ENCODE measurements at regions not wholly inside any gene's neighbourhood (a gene's known extent, or its start where the extent isn't known, plus 50 kb on each side); places are given as distances from the start of the nearest gene placed in this dataset.

- peaks cover 0 to 1% (median 1%) of the 10 kb centered on the region in 3 donors for H3K27me3 Mint-ChIP-seq (ENCODE audit: low read depth in 3 of 3)
- DNase-seq = no peak
- intact Hi-C loops (cut with micrococcal nuclease) = no loop called here
- H3K4me1 ChIP-seq (ENCODE audit: control insufficient read depth in 1 of 2, insufficient read depth in 2 of 2, low read length in 2 of 2) = no peaks in the 10 kb centered on the region
- H3K36me3 Mint-ChIP-seq = no peaks in the 10 kb centered on the region
- no peak overlapping the region for H3K4me3 Mint-ChIP-seq
- no peaks in the 10 kb centered on the region for H3K79me2 ChIP-seq (ENCODE audit: insufficient read depth, low read length)
- no peak overlapping the region for H3K27ac Mint-ChIP-seq
- no peak overlapping the region for H3K9ac ChIP-seq (ENCODE audit: insufficient read depth, low read length, poor library complexity, severe bottlenecking)
- no peaks in the 10 kb centered on the region for H4K20me1 ChIP-seq (ENCODE audit: insufficient read depth, low read length)
- 66% methylated on average over 7 of the region's 14 CpGs for WGBS (ENCODE audit: insufficient coverage)
- no peak overlapping the region for H3K4me3 ChIP-seq (replicated peaks in 1 of 3; ENCODE audit: low read depth in 2 of 3, low read length in 3 of 3)
- no peaks in the 10 kb centered on the region for H3K36me3 ChIP-seq (replicated peaks in 1 of 2; ENCODE audit: control insufficient read depth in 1 of 2, insufficient read depth in 2 of 2, low read length in 2 of 2)
- TF ChIP-seq CTCF (IDR thresholded peaks at IDR 0.05) = no peak
- no peaks in the 10 kb centered on the region for H3K9me3 Mint-ChIP-seq
- H3K9me3 ChIP-seq (replicated peaks in 1 of 2; ENCODE audit: control insufficient read depth in 1 of 2, insufficient read depth in 1 of 2, low read length in 2 of 2) = no peaks in the 10 kb centered on the region
- H3K27me3 ChIP-seq (ENCODE audit: control insufficient read depth in 2 of 2, insufficient read depth in 2 of 2, low read length in 2 of 2) = no peaks in the 10 kb centered on the region
- no peak overlapping the region for H2AFZ ChIP-seq (ENCODE audit: insufficient read depth, low read depth, low read length, poor library complexity, severe bottlenecking)
- no peak overlapping the region for H3K4me2 ChIP-seq (replicated peaks; ENCODE audit: extremely low read depth, low read length, poor library complexity, severe bottlenecking)
- H3K4me1 Mint-ChIP-seq = no peaks in the 10 kb centered on the region
- H3K27ac ChIP-seq (ENCODE audit: low read depth in 1 of 2, low read length in 2 of 2) = no peak overlapping the region
These were observed 607.0 kb downstream of the NPHP4 start for GRCh38 chr1:5385096-5385799.

DNA sequence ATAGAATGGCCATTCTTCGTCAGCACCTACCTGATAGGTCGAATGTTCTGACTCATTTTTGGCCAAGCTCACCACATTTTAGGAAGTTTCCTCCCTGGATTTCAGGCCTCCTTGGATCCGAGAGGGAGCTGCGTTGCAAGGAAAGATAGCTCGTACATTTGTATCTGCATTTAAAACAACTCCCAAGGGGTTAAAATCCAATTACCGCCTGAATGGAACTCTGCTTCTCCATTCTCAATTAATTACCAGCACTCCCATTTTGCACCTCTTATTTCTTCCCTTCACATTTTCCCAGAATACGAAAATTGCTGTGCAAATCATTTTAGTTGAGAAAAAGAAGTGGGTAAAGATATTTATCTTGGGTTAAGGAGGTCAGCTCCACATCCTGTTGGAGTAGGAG, 610.7 kb downstream of the NPHP4 start:
- no peak overlapping the region for H3K4me3 Mint-ChIP-seq
- no peak overlapping the region for H3K4me3 ChIP-seq (replicated peaks in 1 of 3; ENCODE audit: low read depth in 2 of 3, low read length in 3 of 3)
- TF ChIP-seq CTCF (IDR thresholded peaks at IDR 0.05) = no peak
- H3K9me3 ChIP-seq (replicated peaks in 1 of 2; ENCODE audit: control insufficient read depth in 1 of 2, insufficient read depth in 1 of 2, low read length in 2 of 2) = no peaks in the 10 kb centered on the region
- no peaks in the 10 kb centered on the region for H4K20me1 ChIP-seq (ENCODE audit: insufficient read depth, low read length)
- H3K27ac ChIP-seq (ENCODE audit: low read depth in 1 of 2, low read length in 2 of 2) = no peak overlapping the region
- no peaks in the 10 kb centered on the region for H3K4me1 ChIP-seq (ENCODE audit: control insufficient read depth in 1 of 2, insufficient read depth in 2 of 2, low read length in 2 of 2)
- no peaks in the 10 kb centered on the region for H3K36me3 Mint-ChIP-seq
- H2AFZ ChIP-seq (ENCODE audit: insufficient read depth, low read depth, low read length, poor library complexity, severe bottlenecking) = no peak overlapping the region
- H3K27me3 Mint-ChIP-seq (ENCODE audit: low read depth in 3 of 3) = peaks cover 0 to 3% (median 1%) of the 10 kb centered on the region in 3 donors
- no peak overlapping the region for H3K9ac ChIP-seq (ENCODE audit: insufficient read depth, low read length, poor library complexity, severe bottlenecking)
- no peaks in the 10 kb centered on the region for H3K79me2 ChIP-seq (ENCODE audit: insufficient read depth, low read length)
- no peak overlapping the region for H3K27ac Mint-ChIP-seq
- H3K36me3 ChIP-seq (replicated peaks in 1 of 2; ENCODE audit: control insufficient read depth in 1 of 2, insufficient read depth in 2 of 2, low read length in 2 of 2) = no peaks in the 10 kb centered on the region
- intact Hi-C loops (cut with micrococcal nuclease) = no loop called here
- H3K27me3 ChIP-seq (ENCODE audit: control insufficient read depth in 2 of 2, insufficient read depth in 2 of 2, low read length in 2 of 2) = no peaks in the 10 kb centered on the region
- no peaks in the 10 kb centered on the region for H3K4me1 Mint-ChIP-seq
- WGBS (ENCODE audit: insufficient coverage) = 70% methylated on average over 3 of the region's 7 CpGs
- peaks cover 0 to 7% (median 2%) of the 10 kb centered on the region in 7 donors for H3K9me3 Mint-ChIP-seq
- no peak for DNase-seq
- no peak overlapping the region for H3K4me2 ChIP-seq (replicated peaks; ENCODE audit: extremely low read depth, low read length, poor library complexity, severe bottlenecking)
